C4-2B (cell line): ENCODE measurements at regions not wholly inside any gene's neighbourhood (a gene's known extent, or its start where the extent isn't known, plus 50 kb on each side); places are given as distances from the start of the nearest gene placed in this dataset.

ENCODE experiments used
- ZFX ChIP-seq: fragments of 450-650 bp; IDR thresholded peaks from 2 replicates; pipeline ENCODE4 v1.6.1; 2017
- TF ChIP-seq, protein P1 (sequence below): fragments of 450-650 bp; conservative IDR thresholded peaks from 2 replicates; pipeline ENCODE4 v1.5.1; 2017; ENCODE audit warnings: mild to moderate bottlenecking

- TF ChIP-seq, protein P1, sequence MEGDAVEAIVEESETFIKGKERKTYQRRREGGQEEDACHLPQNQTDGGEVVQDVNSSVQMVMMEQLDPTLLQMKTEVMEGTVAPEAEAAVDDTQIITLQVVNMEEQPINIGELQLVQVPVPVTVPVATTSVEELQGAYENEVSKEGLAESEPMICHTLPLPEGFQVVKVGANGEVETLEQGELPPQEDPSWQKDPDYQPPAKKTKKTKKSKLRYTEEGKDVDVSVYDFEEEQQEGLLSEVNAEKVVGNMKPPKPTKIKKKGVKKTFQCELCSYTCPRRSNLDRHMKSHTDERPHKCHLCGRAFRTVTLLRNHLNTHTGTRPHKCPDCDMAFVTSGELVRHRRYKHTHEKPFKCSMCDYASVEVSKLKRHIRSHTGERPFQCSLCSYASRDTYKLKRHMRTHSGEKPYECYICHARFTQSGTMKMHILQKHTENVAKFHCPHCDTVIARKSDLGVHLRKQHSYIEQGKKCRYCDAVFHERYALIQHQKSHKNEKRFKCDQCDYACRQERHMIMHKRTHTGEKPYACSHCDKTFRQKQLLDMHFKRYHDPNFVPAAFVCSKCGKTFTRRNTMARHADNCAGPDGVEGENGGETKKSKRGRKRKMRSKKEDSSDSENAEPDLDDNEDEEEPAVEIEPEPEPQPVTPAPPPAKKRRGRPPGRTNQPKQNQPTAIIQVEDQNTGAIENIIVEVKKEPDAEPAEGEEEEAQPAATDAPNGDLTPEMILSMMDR = no peak
- TF ChIP-seq ZFX = no peak
Measured at GRCh38 chr14:71686677-71687076, 245.6 kb upstream of the RGS6 start.
